ENCODE measurements at regions not wholly inside any gene's neighbourhood (a gene's known extent, or its start where the extent isn't known, plus 50 kb on each side); places are given as distances from the start of the nearest gene placed in this dataset.

- TF ChIP-seq EZH2phosphoT487 (IDR thresholded peaks at IDR 0.05; ENCODE audit: low read depth, severe bottlenecking, unreplicated experiment) (no peak), CTCF (IDR thresholded peaks at IDR 0.05; ENCODE audit: poor library complexity) (no peak), EZH2 (IDR thresholded peaks at IDR 0.05; ENCODE audit: borderline replicate concordance) (no peak)
Measured at GRCh38 chr15:62697636-62698035, 344.9 kb upstream of the TPM1 start.
